IMR-90 (cell line): ENCODE measurements at regions not wholly inside any gene's neighbourhood (a gene's known extent, or its start where the extent isn't known, plus 50 kb on each side); places are given as distances from the start of the nearest gene placed in this dataset.

ENCODE experiments used
- ATAC-seq: fragments of 200-7000 bp; cut with Tn5 transposase; 2 replicates; pipeline ENCODE4 v1.9.1; 2020; ENCODE audit warnings: low read depth, mild to moderate bottlenecking, moderate library complexity
- BruUV-seq: library from RNA; stranded (reverse); fragments of 400-500 nt; replicated peaks from 2 replicates; lab custom pipeline; 2021; lab: Mats Ljungman, UMichigan
- CTCF ChIA-PET: fragments of 300-600 bp; formaldehyde crosslinking; extraction: SDS; loops from one replicate; lab custom pipeline; 2021; ENCODE audit warnings: antibody characterized with exemption; lab: Yijun Ruan, JAX
- POLR2A ChIA-PET: fragments of 300-600 bp; sonication (Branson Sonifier 250); formaldehyde crosslinking; loops from one replicate; lab custom pipeline; 2022; ENCODE audit warnings: antibody characterized with exemption; ENCODE audit not compliant: unreplicated experiment; lab: Charles Lee
- DNase-seq: peaks from one replicate; pipeline ENCODE4 v3.0.0; 2013
- H2AFZ ChIP-seq: replicated peaks from 2 replicates; pipeline ENCODE3; 2013; ENCODE audit warnings: low read length, mild to moderate bottlenecking; ENCODE audit not compliant: poor library complexity
- H2AK5ac ChIP-seq: 2 replicates; pipeline ENCODE4 v1.6.1; 2013; ENCODE audit warnings: low read depth, low read length, inconsistent platforms
- H2AK9ac ChIP-seq: replicated peaks from 2 replicates; pipeline ENCODE3; 2013; ENCODE audit warnings: mild to moderate bottlenecking, low read depth, low read length, moderate library complexity; ENCODE audit not compliant: poor library complexity
- H2BK120ac ChIP-seq: 2 replicates; pipeline ENCODE4 v1.6.1; 2013; ENCODE audit warnings: low read depth, low read length, inconsistent platforms
- H2BK15ac ChIP-seq: 3 replicates; pipeline ENCODE4 v1.6.1; 2013; ENCODE audit warnings: low read depth, low read length, inconsistent platforms
- H2BK20ac ChIP-seq: 2 replicates; pipeline ENCODE4 v1.6.1; 2013; ENCODE audit warnings: low read depth, mild to moderate bottlenecking, inconsistent platforms, low read length, moderate library complexity
- H2BK5ac ChIP-seq: 2 replicates; pipeline ENCODE4 v1.6.1; 2013; ENCODE audit warnings: mild to moderate bottlenecking, low read depth, low read length, inconsistent platforms; ENCODE audit not compliant: poor library complexity, severe bottlenecking
- H3K14ac ChIP-seq: replicated peaks from 2 replicates; pipeline ENCODE4 v1.6.1; 2013; ENCODE audit warnings: low read depth, low read length, inconsistent platforms
- H3K18ac ChIP-seq: 2 replicates; pipeline ENCODE4 v1.6.1; 2013; ENCODE audit warnings: low read depth, low read length, control low read depth
- H3K23ac ChIP-seq: 2 replicates; pipeline ENCODE4 v1.6.1; 2013; ENCODE audit warnings: low read depth, low read length, inconsistent platforms
- H3K27ac ChIP-seq: 2 replicates; pipeline ENCODE4 v1.5.1; 2013; ENCODE audit warnings: mild to moderate bottlenecking, control low read depth, low read length; ENCODE audit not compliant: insufficient read depth
- H3K27me3 ChIP-seq: 2 replicates; pipeline ENCODE4 v1.6.1; 2013; ENCODE audit warnings: low read length; ENCODE audit not compliant: control insufficient read depth, insufficient read depth
- H3K36me3 ChIP-seq: 2 replicates; pipeline ENCODE4 v1.6.1; 2013; ENCODE audit warnings: low read length, mixed read lengths; ENCODE audit not compliant: control insufficient read depth, insufficient read depth
- H3K4ac ChIP-seq: 2 replicates; pipeline ENCODE4 v1.6.1; 2013; ENCODE audit warnings: low read depth, low read length, inconsistent platforms
- H3K4me1 ChIP-seq: 2 replicates; pipeline ENCODE4 v1.6.1; 2013; ENCODE audit warnings: low read length, mixed read lengths; ENCODE audit not compliant: control insufficient read depth, insufficient read depth
- H3K4me2 ChIP-seq: 2 replicates; pipeline ENCODE4 v1.6.1; 2013; ENCODE audit warnings: low read depth, mild to moderate bottlenecking, control low read depth, low read length, moderate library complexity
- H3K4me3 ChIP-seq: 2 replicates; pipeline ENCODE4 v1.5.1; 2013; ENCODE audit warnings: low read depth, mild to moderate bottlenecking, control low read depth, low read length, moderate library complexity; ENCODE audit not compliant: insufficient read depth
- H3K56ac ChIP-seq: 2 replicates; pipeline ENCODE4 v1.6.1; 2013; ENCODE audit warnings: low read length, inconsistent platforms; ENCODE audit not compliant: insufficient read depth; ENCODE audit errors: extremely low read depth
- H3K79me1 ChIP-seq, 2 experiments: 2 replicates each; pipeline ENCODE4 v1.6.1; 2013; ENCODE audit warnings: low read length in 2 of 2, inconsistent platforms in 1 of 2, low read depth in 1 of 2
- H3K9ac ChIP-seq: 2 replicates; pipeline ENCODE4 v1.6.1; 2013; ENCODE audit warnings: low read depth, low read length, control low read depth
- H3K9me1 ChIP-seq: 2 replicates; pipeline ENCODE4 v1.6.1; 2013; ENCODE audit warnings: low read length, inconsistent platforms; ENCODE audit not compliant: insufficient read depth
- H3K9me3 ChIP-seq: 2 replicates; pipeline ENCODE4 v1.6.1; 2013; ENCODE audit warnings: low read length; ENCODE audit not compliant: control insufficient read depth, insufficient read depth
- H4K20me1 ChIP-seq: 2 replicates; pipeline ENCODE4 v1.6.1; 2013; ENCODE audit warnings: low read length, inconsistent platforms; ENCODE audit not compliant: insufficient read depth
- H4K5ac ChIP-seq: 2 replicates; pipeline ENCODE4 v1.6.1; 2013; ENCODE audit warnings: mild to moderate bottlenecking, low read depth, low read length, control low read depth
- H4K8ac ChIP-seq, 2 experiments: 2 replicates each; pipeline ENCODE4 v1.6.1; 2013; ENCODE audit warnings: low read depth in 2 of 2, low read length in 2 of 2, control low read depth in 1 of 2, inconsistent platforms in 1 of 2
- H4K91ac ChIP-seq: 2 replicates; pipeline ENCODE4 v1.6.1; 2013; ENCODE audit warnings: low read depth, low read length, inconsistent platforms; ENCODE audit not compliant: insufficient read depth
- MAZ ChIP-seq: IDR thresholded peaks from 2 replicates; pipeline ENCODE4 v1.6.1; 2012; ENCODE audit warnings: low read depth, mild to moderate bottlenecking, low read length, improper control_type of control experiment, moderate library complexity, borderline replicate concordance
- USF2 ChIP-seq: fragments of 150-350 bp; IDR thresholded peaks from 2 replicates; pipeline ENCODE4 v1.6.1; 2017; ENCODE audit warnings: mild to moderate bottlenecking, antibody characterized with exemption, low read length, low read depth
- WGBS, 2 experiments: methylation state at CpG; one replicate each; pipeline versions ENCODE4 v1.1.5 to v1.1.7; 2013; ENCODE audit warnings: missing lambda C conversion rate in 2 of 2; ENCODE audit not compliant: insufficient read length in 1 of 2; ENCODE audit errors: extremely low coverage in 2 of 2; 5-methylcytosine and 5-hydroxymethylcytosine counted together
- dilution Hi-C: fragments of 300-500 bp; cut with HindIII; formaldehyde crosslinking; loops from one replicate; pipeline ENCODE4 v1.14.3; 2018; ENCODE audit warnings: low sequenced_read_pairs; ENCODE audit not compliant: unreplicated experiment
- in situ Hi-C: fragments of 300-500 bp; cut with MboI; formaldehyde crosslinking; loops from 3 replicates; pipeline ENCODE4 v1.14.3; 2019; ENCODE audit warnings: low sequenced_read_pairs, inconsistent platforms, mixed read lengths
- intact Hi-C: fragments of 100-400 bp; cut with micrococcal nuclease; formaldehyde crosslinking; loops from 2 replicates; pipeline ENCODE4 v1.10.0; 2022

GRCh38 chr5:2130361-2130760 lies 247.6 kb upstream of the IRX4 start:
- ChIA-PET CTCF (no interaction called here), POLR2A (no interaction called here)
- no peak overlapping the region for H3K56ac ChIP-seq
- no peak overlapping the region for H4K8ac ChIP-seq
- no peak overlapping the region for H2AK9ac ChIP-seq
- H3K9me1 ChIP-seq, result no peaks in the 10 kb centered on the region
- no peak overlapping the region for H3K23ac ChIP-seq
- H3K27me3 ChIP-seq, result no peaks in the 10 kb centered on the region
- TF ChIP-seq MAZ, result no peak
- TF ChIP-seq USF2, result no peak
- H3K9ac ChIP-seq, result no peak overlapping the region
- no peak overlapping the region for H3K4me2 ChIP-seq
- H2AFZ ChIP-seq, result no peak overlapping the region
- H3K4me3 ChIP-seq, result no peak overlapping the region
- H4K20me1 ChIP-seq, result no peaks in the 10 kb centered on the region
- DNase-seq, result no peak
- dilution Hi-C loops (no loop called here), intact Hi-C loops (no loop called here), in situ Hi-C loops (no loop called here)
- H2BK5ac ChIP-seq, result no peak overlapping the region
- no peaks in the 10 kb centered on the region for H3K79me1 ChIP-seq
- peaks cover 37% of the 10 kb centered on the region for H3K9me3 ChIP-seq
- H2BK15ac ChIP-seq, result no peak overlapping the region
- H4K5ac ChIP-seq, result no peak overlapping the region
- no peaks in the 10 kb centered on the region for H3K4me1 ChIP-seq
- H2AK5ac ChIP-seq, result no peak overlapping the region
- H2BK20ac ChIP-seq, result no peak overlapping the region
- H4K91ac ChIP-seq, result no peak overlapping the region
- H3K27ac ChIP-seq, result no peak overlapping the region
- H3K4ac ChIP-seq, result no peak overlapping the region
- no peak overlapping the region for H2BK120ac ChIP-seq
- no CpG with 5 or more reads among the region's 7 CpGs for WGBS, 2 experiments
- no peak overlapping the region for H3K14ac ChIP-seq
- ATAC-seq, result no peak
- H3K18ac ChIP-seq, result no peak overlapping the region
- H3K36me3 ChIP-seq, result no peaks in the 10 kb centered on the region
- BruUV-seq, result no TSS peak
